ENCODE measurements at regions not wholly inside any gene's neighbourhood (a gene's known extent, or its start where the extent isn't known, plus 50 kb on each side); places are given as distances from the start of the nearest gene placed in this dataset.

DNA sequence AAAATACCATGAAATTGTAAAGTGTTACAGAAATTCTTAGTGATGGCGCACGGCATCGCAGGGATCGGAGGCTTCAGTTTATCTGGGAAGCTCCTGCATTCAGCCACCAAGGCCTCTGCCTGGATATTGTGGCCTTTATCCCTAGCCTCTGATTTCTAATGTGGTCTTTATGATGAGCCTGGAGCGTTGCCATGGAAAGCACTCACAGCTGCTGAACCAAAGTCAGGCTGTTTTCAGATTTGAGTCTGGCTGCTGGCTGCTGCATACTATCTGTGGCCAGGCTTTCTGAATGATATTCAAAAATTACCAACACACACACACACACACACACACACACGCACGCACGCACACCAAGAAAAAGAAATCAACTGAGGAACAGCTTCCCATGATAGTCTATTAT is 101.1 kb upstream of the ZNF366 start:
- Histone ChIP-seq H3K27ac (ENCODE audit: low read length, poor library complexity, severe bottlenecking) (no peak overlapping the region), H3K79me1 (replicated peaks; ENCODE audit: low read length, poor library complexity, severe bottlenecking) (no peaks in the 10 kb centered on the region), H2BK120ac (ENCODE audit: low read depth, low read length) (no peak overlapping the region), H3K4me3 (ENCODE audit: insufficient read depth in 1 of 2, low read depth in 1 of 2, low read length in 2 of 2) (no peak overlapping the region), H2BK12ac (ENCODE audit: low read length in 2 of 2) (peak overlapping the region in 1 of 2 experiments; percentile 11), H4K8ac (ENCODE audit: low read length) (no peak overlapping the region), H3K23ac (ENCODE audit: low read length in 2 of 2) (no peak overlapping the region), H3K9me3 (ENCODE audit: control insufficient read depth, low read length) (no peaks in the 10 kb centered on the region), H3K4me1 (ENCODE audit: control insufficient read depth, insufficient read depth, low read depth, low read length) (peaks cover 1% of the 10 kb centered on the region), H2BK5ac (ENCODE audit: low read depth, low read length, poor library complexity, severe bottlenecking) (no peak overlapping the region), H3K14ac (ENCODE audit: low read length in 2 of 2) (no peak overlapping the region), H3K4me2 (ENCODE audit: low read length, poor library complexity, severe bottlenecking) (no peak overlapping the region), H3K9ac (ENCODE audit: low read length) (no peak overlapping the region), H2AFZ (ENCODE audit: low read depth, low read length) (no peak overlapping the region), H3K18ac (ENCODE audit: low read depth in 1 of 2, low read length in 2 of 2) (no peak overlapping the region), H2BK15ac (ENCODE audit: low read depth, poor library complexity, severe bottlenecking) (no peak overlapping the region), H4K91ac (ENCODE audit: low read length) (no peak overlapping the region), H2AK5ac (ENCODE audit: low read length, severe bottlenecking) (no peak overlapping the region), H3K27me3 (ENCODE audit: control insufficient read depth in 1 of 2, insufficient read depth in 1 of 2, low read length in 2 of 2) (no peaks in the 10 kb centered on the region), H3K4ac (ENCODE audit: low read depth in 1 of 2, low read length in 2 of 2) (no peak overlapping the region), H3K36me3 (ENCODE audit: control insufficient read depth in 1 of 2, insufficient read depth in 2 of 2, low read depth in 1 of 2, low read length in 2 of 2) (no peaks in the 10 kb centered on the region)
- DNase-seq = no peak
- WGBS = 84% methylated on average over 7 of the region's 8 CpGs

DNA sequence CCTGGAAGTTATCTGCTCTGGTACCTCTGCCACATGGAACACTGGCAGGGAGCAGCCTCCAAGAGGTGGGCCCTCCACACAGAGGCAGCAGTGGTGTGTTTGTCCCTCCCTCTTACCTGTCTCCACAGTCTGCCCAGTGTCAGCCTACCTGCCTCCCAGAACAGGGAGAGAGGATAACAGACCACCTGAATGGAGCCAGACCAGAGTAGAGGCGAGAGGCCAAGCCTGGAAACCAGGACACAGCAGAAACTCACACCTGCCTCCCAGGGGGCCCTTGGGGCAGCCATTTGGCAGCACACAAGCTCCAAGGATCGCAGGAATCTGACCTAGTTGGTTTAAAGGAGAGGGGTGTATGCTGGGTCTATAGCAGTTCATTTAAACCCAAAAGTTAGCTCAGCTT is 100.2 kb upstream of the ZNF366 start:
- H3K4me2 ChIP-seq (ENCODE audit: low read length, poor library complexity, severe bottlenecking) = no peak overlapping the region
- peak overlapping the region; percentile 9 to 45 for H2BK12ac ChIP-seq (ENCODE audit: low read length in 2 of 2)
- 100% methylated on average over 1 of the region's 2 CpGs for whole genome bisulfite sequencing

DNA sequence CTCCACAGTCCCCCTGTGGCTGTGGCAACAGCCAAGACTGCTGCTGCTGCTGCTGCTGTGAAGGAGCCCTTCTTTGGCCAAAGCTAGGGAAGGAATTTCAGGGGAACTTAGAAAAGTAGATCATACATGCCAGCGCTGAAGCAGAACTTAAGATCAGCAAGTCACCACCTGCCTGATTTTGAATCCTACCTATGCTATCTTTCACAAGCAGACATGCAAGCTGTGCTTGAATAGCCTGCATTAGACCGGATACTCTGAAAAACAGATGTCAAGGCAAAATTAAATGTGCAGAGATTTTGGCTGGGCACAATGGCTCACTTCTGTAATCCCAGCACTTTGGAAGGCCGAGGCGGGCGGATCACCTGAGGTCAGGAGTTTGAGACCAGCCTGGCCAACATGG is 99.3 kb upstream of the ZNF366 start:
- Histone ChIP-seq H2BK120ac (ENCODE audit: low read depth, low read length) (no peak overlapping the region), H2BK12ac (ENCODE audit: low read length in 2 of 2) (peak overlapping the region in 1 of 2 experiments; percentile 7), H4K8ac (ENCODE audit: low read length) (no peak overlapping the region), H3K36me3 (ENCODE audit: control insufficient read depth in 1 of 2, insufficient read depth in 2 of 2, low read depth in 1 of 2, low read length in 2 of 2) (no peaks in the 10 kb centered on the region), H3K4me2 (ENCODE audit: low read length, poor library complexity, severe bottlenecking) (no peak overlapping the region), H3K14ac (ENCODE audit: low read length in 2 of 2) (no peak overlapping the region), H3K27me3 (ENCODE audit: control insufficient read depth in 1 of 2, insufficient read depth in 1 of 2, low read length in 2 of 2) (no peaks in the 10 kb centered on the region), H2AFZ (ENCODE audit: low read depth, low read length) (no peak overlapping the region), H3K18ac (ENCODE audit: low read depth in 1 of 2, low read length in 2 of 2) (peak overlapping the region in 1 of 2 experiments; percentile 42), H4K91ac (ENCODE audit: low read length) (peak overlapping the region; percentile 34), H3K4me3 (ENCODE audit: insufficient read depth in 1 of 2, low read depth in 1 of 2, low read length in 2 of 2) (no peak overlapping the region), H2BK15ac (ENCODE audit: low read depth, poor library complexity, severe bottlenecking) (no peak overlapping the region), H2BK5ac (ENCODE audit: low read depth, low read length, poor library complexity, severe bottlenecking) (no peak overlapping the region), H3K4me1 (ENCODE audit: control insufficient read depth, insufficient read depth, low read depth, low read length) (peaks cover 2% of the 10 kb centered on the region), H2AK5ac (ENCODE audit: low read length, severe bottlenecking) (no peak overlapping the region), H3K9me3 (ENCODE audit: control insufficient read depth, low read length) (no peaks in the 10 kb centered on the region), H3K79me1 (replicated peaks; ENCODE audit: low read length, poor library complexity, severe bottlenecking) (no peaks in the 10 kb centered on the region), H3K4ac (ENCODE audit: low read depth in 1 of 2, low read length in 2 of 2) (no peak overlapping the region), H3K9ac (ENCODE audit: low read length) (no peak overlapping the region), H3K23ac (ENCODE audit: low read length in 2 of 2) (no peak overlapping the region), H3K27ac (ENCODE audit: low read length, poor library complexity, severe bottlenecking) (no peak overlapping the region)
- DNase-seq = no peak
- 98% methylated on average over 5 of the region's 5 CpGs for WGBS

More for the DNA sequence above, 100.2 kb upstream of the ZNF366 start:
- Histone ChIP-seq H3K27ac (ENCODE audit: low read length, poor library complexity, severe bottlenecking) (no peak overlapping the region), H2AFZ (ENCODE audit: low read depth, low read length) (no peak overlapping the region), H2BK15ac (ENCODE audit: low read depth, poor library complexity, severe bottlenecking) (no peak overlapping the region), H4K8ac (ENCODE audit: low read length) (no peak overlapping the region), H3K27me3 (ENCODE audit: control insufficient read depth in 1 of 2, insufficient read depth in 1 of 2, low read length in 2 of 2) (no peaks in the 10 kb centered on the region), H3K9me3 (ENCODE audit: control insufficient read depth, low read length) (no peaks in the 10 kb centered on the region), H3K14ac (ENCODE audit: low read length in 2 of 2) (peak overlapping the region in 1 of 2 experiments; percentile 4), H3K4me3 (ENCODE audit: insufficient read depth in 1 of 2, low read depth in 1 of 2, low read length in 2 of 2) (no peak overlapping the region), H3K79me1 (replicated peaks; ENCODE audit: low read length, poor library complexity, severe bottlenecking) (no peaks in the 10 kb centered on the region), H3K18ac (ENCODE audit: low read depth in 1 of 2, low read length in 2 of 2) (peak overlapping the region in 1 of 2 experiments; percentile 57), H3K4me1 (ENCODE audit: control insufficient read depth, insufficient read depth, low read depth, low read length) (peaks cover 2% of the 10 kb centered on the region), H2AK5ac (ENCODE audit: low read length, severe bottlenecking) (no peak overlapping the region), H3K23ac (ENCODE audit: low read length in 2 of 2) (peak overlapping the region in 1 of 2 experiments; percentile 28), H3K4ac (ENCODE audit: low read depth in 1 of 2, low read length in 2 of 2) (no peak overlapping the region), H3K9ac (ENCODE audit: low read length) (no peak overlapping the region), H3K36me3 (ENCODE audit: control insufficient read depth in 1 of 2, insufficient read depth in 2 of 2, low read depth in 1 of 2, low read length in 2 of 2) (no peaks in the 10 kb centered on the region), H4K91ac (ENCODE audit: low read length) (no peak overlapping the region), H2BK5ac (ENCODE audit: low read depth, low read length, poor library complexity, severe bottlenecking) (no peak overlapping the region), H2BK120ac (ENCODE audit: low read depth, low read length) (no peak overlapping the region)
- no peak for DNase-seq

DNA sequence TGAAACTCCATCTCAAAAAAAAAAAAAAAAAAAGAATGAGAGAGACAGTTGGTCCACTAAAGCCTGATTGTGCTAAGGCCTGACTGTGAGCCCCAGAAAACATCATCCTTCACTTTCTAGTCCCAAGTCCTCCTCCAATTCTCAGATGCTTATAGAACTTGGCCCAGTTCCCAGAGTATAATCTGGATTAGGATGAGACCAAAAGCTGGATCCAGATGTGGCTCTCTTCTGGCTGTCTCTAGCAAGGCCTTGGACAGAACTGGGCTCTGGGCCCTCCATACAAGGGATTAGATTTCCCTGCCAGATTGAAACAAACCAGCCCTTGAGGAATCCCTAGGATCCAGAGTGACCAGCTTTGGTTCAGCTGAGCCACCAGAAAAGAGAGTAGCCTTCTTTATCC is 98.4 kb upstream of the ZNF366 start:
- Histone ChIP-seq H3K9me3 (ENCODE audit: control insufficient read depth, low read length) (no peaks in the 10 kb centered on the region), H3K4me1 (ENCODE audit: control insufficient read depth, insufficient read depth, low read depth, low read length) (peaks cover 4% of the 10 kb centered on the region), H3K4me3 (ENCODE audit: insufficient read depth in 1 of 2, low read depth in 1 of 2, low read length in 2 of 2) (no peak overlapping the region), H2BK120ac (ENCODE audit: low read depth, low read length) (no peak overlapping the region), H3K23ac (ENCODE audit: low read length in 2 of 2) (no peak overlapping the region), H3K27ac (ENCODE audit: low read length, poor library complexity, severe bottlenecking) (no peak overlapping the region), H3K4ac (ENCODE audit: low read depth in 1 of 2, low read length in 2 of 2) (no peak overlapping the region), H2BK12ac (ENCODE audit: low read length in 2 of 2) (peak overlapping the region in 1 of 2 experiments; percentile 33), H3K79me1 (replicated peaks; ENCODE audit: low read length, poor library complexity, severe bottlenecking) (no peaks in the 10 kb centered on the region), H2AK5ac (ENCODE audit: low read length, severe bottlenecking) (no peak overlapping the region), H3K27me3 (ENCODE audit: control insufficient read depth in 1 of 2, insufficient read depth in 1 of 2, low read length in 2 of 2) (no peaks in the 10 kb centered on the region), H2AFZ (ENCODE audit: low read depth, low read length) (no peak overlapping the region), H2BK5ac (ENCODE audit: low read depth, low read length, poor library complexity, severe bottlenecking) (no peak overlapping the region), H3K14ac (ENCODE audit: low read length in 2 of 2) (no peak overlapping the region), H4K91ac (ENCODE audit: low read length) (no peak overlapping the region), H3K9ac (ENCODE audit: low read length) (no peak overlapping the region), H3K18ac (ENCODE audit: low read depth in 1 of 2, low read length in 2 of 2) (no peak overlapping the region), H3K36me3 (ENCODE audit: control insufficient read depth in 1 of 2, insufficient read depth in 2 of 2, low read depth in 1 of 2, low read length in 2 of 2) (no peaks in the 10 kb centered on the region), H4K8ac (ENCODE audit: low read length) (no peak overlapping the region), H3K4me2 (ENCODE audit: low read length, poor library complexity, severe bottlenecking) (no peak overlapping the region), H2BK15ac (ENCODE audit: low read depth, poor library complexity, severe bottlenecking) (no peak overlapping the region)
- DNase-seq = no peak

Measured in mesenchymal stem cell (in vitro differentiated cells and primary cell).